GM19351 (cell line): ENCODE measurements at regions not wholly inside any gene's neighbourhood (a gene's known extent, or its start where the extent isn't known, plus 50 kb on each side); places are given as distances from the start of the nearest gene placed in this dataset.
"Not testable (repeated sequence)": the region's sequence is repeated elsewhere in the genome, so short reads cannot be mapped to it uniquely, and the experiment has no call there.

Experiments
- ATAC-seq: cut with Tn5 transposase; IDR thresholded peaks from one replicate; pipeline ENCODE4 v1.9.1; 2021; ENCODE audit warnings: mild to moderate bottlenecking, moderate library complexity; ENCODE audit not compliant: unreplicated experiment

GRCh38 chr5:96528826-96529474, 95.9 kb upstream of the PCSK1 start:
- no peak for ATAC-seq

GRCh38 chr5:96529559-96529958, 96.5 kb upstream of the PCSK1 start:
- ATAC-seq: no peak

- ATAC-seq: no peak
Observed at GRCh38 chr5:96530901-96531300, 97.9 kb upstream of the PCSK1 start.

DNA sequence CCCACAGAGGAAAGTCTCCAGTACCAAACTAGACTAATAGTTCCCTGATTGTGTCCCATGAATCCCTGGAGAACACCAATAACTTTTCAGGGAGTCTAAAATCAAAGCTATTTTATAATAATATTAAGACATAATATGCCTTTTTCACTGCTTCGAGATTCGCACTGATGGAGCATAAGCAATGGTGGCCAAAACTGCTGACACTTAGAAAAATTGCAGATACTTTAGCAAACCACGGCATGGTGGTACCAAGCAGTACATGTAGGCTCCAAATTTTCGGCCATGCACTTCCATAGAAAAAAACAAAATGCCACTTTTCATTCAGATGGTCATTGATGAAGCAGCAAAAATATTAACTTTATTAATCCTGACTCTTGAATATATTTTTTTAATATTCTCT, 100.3 kb upstream of the PCSK1 start:
- ATAC-seq: no peak

- ATAC-seq: peak; percentile 62
Observed at GRCh38 chr5:96537386-96537785, 104.3 kb upstream of the PCSK1 start.

- ATAC-seq: no peak
Observed at GRCh38 chr5:96538808-96539250, 105.8 kb upstream of the PCSK1 start.

DNA sequence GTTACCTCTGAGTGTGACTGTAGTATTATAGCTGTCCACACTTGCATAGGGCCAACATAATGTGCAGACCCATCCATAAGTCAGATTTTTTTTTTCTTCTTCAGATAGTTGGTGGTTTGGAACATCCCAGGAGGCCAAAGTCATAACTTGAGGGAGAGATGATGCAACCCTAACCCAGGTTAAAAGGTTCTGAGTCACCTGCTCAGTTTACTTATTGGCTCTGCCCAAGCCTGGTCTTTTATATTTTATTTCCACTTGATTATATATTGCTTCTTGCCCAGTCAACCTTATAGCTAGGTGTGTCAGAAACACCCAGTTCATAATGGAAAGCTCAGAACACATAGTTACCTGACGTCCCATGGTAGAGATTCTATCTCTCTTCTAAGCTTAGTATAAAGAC, 113.1 kb upstream of the PCSK1 start:
- ATAC-seq: no peak

DNA sequence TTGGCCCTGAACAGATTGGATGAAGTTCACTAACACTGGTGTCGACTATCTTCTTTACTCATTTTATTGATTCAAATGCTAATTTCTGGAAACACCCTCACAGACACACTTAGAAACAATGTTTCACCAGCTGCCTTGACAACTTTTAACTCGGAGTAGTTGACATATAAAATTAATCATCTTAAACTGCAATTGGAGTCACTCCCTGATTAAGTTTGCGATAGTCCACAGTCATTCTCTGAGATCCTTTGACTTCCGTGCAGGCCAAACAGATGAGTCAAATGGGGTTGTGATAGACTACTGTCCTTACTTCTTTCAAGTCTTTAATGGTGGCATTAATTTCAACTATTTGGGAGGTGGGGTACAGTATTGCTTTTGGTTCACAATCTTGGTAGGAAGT, 114.4 kb upstream of the PCSK1 start:
- ATAC-seq: no peak

DNA sequence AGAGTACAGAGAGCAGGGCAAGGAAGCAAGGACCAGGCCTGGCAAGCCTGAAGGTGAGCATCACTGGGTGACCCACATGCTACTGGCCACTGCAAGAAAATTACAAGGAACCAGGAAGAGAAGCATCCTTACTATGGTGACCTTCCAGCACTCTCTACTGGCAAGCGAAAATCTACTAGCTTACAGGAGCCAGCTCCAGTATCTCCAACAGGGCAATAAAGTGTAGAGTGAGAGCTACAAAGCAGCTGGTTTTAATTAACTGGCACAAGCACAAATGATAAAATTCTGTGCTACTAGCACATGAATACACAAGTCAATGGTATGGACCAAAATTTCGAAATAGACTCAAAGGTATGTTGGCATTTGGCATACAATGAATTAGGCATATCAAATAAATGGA, 113.3 kb upstream of the CAST start:
- ATAC-seq: no peak

DNA sequence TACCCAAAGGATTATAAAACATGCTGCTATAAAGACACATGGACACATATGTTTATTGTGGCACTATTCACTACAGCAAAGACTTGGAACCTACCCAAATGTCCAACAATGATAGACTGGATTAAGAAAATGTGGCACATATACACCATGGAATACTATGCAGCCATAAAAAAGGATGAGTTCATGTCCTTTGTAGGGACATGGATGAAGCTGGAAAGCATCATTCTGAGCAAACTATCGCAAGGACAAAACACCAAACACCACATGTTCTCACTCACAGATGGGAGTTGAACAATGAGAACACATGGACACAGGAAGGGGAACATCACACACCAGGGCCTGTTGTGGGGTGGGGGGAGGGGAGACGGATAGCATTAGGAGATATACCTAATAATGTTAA, 101.3 kb upstream of the CAST start:
- ATAC-seq: not testable (repeated sequence)

GRCh38 chr5:96562614-96563013, 99.6 kb upstream of the CAST start:
- ATAC-seq: no peak

DNA sequence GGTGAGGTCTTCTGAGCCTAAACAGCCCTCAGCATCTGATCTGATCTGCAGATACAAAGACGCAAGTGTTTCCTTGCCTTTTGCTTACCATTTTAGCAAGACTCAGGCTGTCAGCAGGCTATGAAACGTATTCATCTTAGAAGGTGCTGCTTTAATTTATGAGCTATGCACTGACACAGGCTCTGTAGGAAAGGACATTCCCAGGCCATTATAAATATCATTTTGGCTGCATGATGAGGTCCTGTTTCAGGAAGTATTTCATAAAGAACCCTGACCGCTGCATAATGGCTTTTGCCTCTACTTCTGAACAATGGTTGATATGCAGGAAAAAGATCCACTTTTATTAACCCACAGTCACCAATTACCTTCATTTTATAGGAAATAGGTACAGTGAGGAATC, 98.4 kb upstream of the CAST start:
- ATAC-seq: no peak

- ATAC-seq: peak; percentile 97
Observed at GRCh38 chr5:96565582-96566265, 96.5 kb upstream of the CAST start.

- ATAC-seq: no peak
Observed at GRCh38 chr5:96566833-96567587, 95.2 kb upstream of the CAST start.

DNA sequence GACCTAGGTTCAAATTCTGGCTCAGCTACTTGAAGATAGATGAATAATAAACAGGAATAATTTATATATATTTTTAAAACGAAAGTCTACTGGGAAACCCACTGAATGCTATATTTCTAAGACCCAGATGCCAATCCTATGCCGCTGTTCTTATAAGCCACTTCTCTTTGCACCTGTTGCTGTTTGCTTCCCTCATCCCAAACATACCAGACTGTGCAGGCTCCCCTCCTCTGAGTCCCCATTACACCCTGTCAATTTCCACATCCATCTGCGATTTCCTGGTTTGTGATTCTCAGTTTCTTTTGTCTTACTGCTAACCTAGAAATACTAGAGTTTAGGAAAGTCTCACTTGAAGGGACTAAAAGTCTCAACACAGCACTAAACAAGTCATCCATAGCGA, 92.8 kb upstream of the CAST start:
- ATAC-seq: no peak

DNA sequence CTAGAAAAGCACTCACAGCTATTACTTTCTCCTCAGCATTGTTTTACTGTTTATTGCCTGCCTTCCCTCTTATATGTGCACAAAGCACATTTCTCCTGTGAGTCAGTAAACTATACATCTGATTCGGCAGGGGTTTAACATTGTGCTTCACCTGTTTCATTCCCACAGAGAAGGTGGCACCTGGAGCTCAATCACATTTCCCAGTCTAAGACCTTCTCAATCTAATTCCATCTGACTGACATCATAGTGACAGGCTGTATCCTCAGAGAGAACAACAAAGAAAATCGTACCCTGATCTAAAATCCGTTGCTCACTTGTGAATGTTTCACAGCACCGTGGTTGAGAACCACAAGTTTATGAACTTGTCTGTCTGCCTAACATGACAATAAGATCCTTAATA, 92.4 kb upstream of the CAST start:
- no peak for ATAC-seq

- ATAC-seq: no peak
Observed at GRCh38 chr5:96572864-96573512, 89.2 kb upstream of the CAST start.

GRCh38 chr5:96573513-96573894, 88.7 kb upstream of the CAST start:
- no peak for ATAC-seq

DNA sequence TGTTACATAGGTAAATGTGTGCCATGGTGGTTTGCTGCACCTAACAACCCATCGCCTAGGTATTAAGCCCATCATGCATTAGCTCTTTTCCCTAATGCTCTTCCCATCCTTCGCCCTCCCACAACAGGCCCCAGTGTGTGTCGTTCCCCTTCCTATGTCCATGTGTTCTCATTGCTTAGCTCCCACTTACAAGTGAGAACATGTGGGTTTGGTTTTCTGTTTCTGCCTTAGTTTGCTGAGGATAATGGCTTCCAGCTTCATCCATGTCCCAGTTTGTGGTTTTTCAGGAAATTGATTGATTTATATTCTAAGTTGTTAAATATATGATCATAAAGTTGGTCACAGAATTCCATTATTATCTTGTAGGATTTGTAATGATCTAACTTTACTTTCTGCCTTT, 85.3 kb upstream of the CAST start:
- ATAC-seq: no peak

DNA sequence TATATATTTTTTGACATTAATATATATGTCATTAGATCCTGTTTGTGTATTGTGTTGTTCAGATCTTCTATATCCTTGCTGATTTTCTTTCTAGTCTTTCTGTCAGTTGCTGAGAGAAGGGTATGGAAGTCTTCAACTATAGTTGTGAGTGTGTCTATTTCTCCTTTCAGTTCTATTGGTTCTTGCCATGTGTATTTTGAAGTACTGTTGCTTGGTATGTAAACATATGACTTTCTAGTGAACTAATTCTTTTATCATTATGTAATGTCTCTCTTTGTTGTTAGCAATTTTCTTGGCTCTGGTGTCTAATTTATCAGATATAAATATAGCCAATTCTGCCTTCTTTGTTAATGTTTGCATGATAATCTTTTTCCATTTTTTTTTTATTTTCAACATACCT, 84.3 kb upstream of the CAST start:
- no peak for ATAC-seq

GRCh38 chr5:96579711-96580110, 82.5 kb upstream of the CAST start:
- ATAC-seq: no peak

DNA sequence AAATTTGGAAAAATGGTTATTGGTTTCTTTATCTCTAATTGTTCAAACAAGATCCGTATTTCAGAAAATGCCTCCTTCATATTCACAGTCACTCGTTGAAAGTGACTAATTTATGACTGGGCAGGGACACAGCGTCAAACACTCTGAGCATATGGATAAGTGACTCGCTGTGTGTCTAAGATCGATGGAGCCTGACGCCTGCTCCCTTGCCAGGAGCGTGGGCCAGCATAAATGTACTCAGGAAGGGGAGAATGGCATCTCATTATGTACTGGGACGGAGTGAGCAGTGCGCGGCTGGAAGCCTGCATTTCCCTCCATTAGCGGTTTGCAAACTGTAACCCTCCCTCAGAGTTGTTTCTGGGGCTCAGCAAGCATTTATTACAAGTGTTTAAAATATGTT, 79.8 kb upstream of the CAST start:
- ATAC-seq: no peak
